ENCODE measurements at regions not wholly inside any gene's neighbourhood (a gene's known extent, or its start where the extent isn't known, plus 50 kb on each side); places are given as distances from the start of the nearest gene placed in this dataset.

DNA sequence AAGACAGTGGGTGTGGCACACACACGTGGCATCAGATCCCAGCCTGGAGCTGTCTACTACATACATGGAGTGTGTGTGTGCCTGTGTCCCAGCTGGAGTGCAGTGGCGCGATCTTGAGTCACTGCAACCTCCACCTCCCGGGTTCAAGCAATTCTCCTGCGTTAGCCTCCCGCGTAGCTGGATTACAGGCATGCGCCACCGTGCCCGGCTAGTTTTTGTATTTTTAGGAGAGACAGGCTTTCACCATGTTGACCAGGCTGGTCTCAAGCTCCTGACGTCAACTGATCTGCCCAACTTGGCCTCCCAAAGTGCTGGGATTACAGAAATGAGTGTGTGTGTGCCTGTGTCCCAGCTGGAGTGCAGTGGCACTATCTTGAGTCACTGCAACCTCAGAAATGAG, 108.8 kb downstream of the IL12A start:
- TF ChIP-seq BACH2 (CRISPR knock-in tag; IDR thresholded peaks at IDR 0.05; ENCODE audit: borderline replicate concordance) (no peak), ZNF70 (CRISPR knock-in tag; IDR thresholded peaks at IDR 0.05) (no peak), ISL1 (CRISPR knock-in tag; IDR thresholded peaks at IDR 0.05) (no peak), TCF4 (CRISPR knock-in tag; IDR thresholded peaks at IDR 0.05; ENCODE audit: borderline replicate concordance) (no peak), GLIS3 (CRISPR knock-in tag; IDR thresholded peaks at IDR 0.05) (no peak), CSDC2 (CRISPR knock-in tag; IDR thresholded peaks at IDR 0.05) (no peak), OSR1 (CRISPR knock-in tag; IDR thresholded peaks at IDR 0.05) (no peak)
- TF ChIP-seq, protein P1, sequence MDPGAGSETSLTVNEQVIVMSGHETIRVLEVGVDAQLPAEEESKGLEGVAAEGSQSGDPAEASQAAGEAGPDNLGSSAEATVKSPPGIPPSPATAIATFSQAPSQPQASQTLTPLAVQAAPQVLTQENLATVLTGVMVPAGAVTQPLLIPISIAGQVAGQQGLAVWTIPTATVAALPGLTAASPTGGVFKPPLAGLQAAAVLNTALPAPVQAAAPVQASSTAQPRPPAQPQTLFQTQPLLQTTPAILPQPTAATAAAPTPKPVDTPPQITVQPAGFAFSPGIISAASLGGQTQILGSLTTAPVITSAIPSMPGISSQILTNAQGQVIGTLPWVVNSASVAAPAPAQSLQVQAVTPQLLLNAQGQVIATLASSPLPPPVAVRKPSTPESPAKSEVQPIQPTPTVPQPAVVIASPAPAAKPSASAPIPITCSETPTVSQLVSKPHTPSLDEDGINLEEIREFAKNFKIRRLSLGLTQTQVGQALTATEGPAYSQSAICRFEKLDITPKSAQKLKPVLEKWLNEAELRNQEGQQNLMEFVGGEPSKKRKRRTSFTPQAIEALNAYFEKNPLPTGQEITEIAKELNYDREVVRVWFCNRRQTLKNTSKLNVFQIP (CRISPR knock-in tag; IDR thresholded peaks at IDR 0.05; ENCODE audit: borderline replicate concordance, low read depth): no peak
- TF ChIP-seq, protein P2, sequence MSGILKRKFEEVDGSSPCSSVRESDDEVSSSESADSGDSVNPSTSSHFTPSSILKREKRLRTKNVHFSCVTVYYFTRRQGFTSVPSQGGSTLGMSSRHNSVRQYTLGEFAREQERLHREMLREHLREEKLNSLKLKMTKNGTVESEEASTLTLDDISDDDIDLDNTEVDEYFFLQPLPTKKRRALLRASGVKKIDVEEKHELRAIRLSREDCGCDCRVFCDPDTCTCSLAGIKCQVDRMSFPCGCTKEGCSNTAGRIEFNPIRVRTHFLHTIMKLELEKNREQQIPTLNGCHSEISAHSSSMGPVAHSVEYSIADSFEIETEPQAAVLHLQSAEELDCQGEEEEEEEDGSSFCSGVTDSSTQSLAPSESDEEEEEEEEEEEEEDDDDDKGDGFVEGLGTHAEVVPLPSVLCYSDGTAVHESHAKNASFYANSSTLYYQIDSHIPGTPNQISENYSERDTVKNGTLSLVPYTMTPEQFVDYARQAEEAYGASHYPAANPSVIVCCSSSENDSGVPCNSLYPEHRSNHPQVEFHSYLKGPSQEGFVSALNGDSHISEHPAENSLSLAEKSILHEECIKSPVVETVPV (CRISPR knock-in tag; IDR thresholded peaks at IDR 0.05): no peak
- TF ChIP-seq, protein P3, sequence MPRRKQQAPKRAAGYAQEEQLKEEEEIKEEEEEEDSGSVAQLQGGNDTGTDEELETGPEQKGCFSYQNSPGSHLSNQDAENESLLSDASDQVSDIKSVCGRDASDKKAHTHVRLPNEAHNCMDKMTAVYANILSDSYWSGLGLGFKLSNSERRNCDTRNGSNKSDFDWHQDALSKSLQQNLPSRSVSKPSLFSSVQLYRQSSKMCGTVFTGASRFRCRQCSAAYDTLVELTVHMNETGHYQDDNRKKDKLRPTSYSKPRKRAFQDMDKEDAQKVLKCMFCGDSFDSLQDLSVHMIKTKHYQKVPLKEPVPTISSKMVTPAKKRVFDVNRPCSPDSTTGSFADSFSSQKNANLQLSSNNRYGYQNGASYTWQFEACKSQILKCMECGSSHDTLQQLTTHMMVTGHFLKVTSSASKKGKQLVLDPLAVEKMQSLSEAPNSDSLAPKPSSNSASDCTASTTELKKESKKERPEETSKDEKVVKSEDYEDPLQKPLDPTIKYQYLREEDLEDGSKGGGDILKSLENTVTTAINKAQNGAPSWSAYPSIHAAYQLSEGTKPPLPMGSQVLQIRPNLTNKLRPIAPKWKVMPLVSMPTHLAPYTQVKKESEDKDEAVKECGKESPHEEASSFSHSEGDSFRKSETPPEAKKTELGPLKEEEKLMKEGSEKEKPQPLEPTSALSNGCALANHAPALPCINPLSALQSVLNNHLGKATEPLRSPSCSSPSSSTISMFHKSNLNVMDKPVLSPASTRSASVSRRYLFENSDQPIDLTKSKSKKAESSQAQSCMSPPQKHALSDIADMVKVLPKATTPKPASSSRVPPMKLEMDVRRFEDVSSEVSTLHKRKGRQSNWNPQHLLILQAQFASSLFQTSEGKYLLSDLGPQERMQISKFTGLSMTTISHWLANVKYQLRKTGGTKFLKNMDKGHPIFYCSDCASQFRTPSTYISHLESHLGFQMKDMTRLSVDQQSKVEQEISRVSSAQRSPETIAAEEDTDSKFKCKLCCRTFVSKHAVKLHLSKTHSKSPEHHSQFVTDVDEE (CRISPR knock-in tag; IDR thresholded peaks at IDR 0.05): no peak
- TF ChIP-seq, protein P4, sequence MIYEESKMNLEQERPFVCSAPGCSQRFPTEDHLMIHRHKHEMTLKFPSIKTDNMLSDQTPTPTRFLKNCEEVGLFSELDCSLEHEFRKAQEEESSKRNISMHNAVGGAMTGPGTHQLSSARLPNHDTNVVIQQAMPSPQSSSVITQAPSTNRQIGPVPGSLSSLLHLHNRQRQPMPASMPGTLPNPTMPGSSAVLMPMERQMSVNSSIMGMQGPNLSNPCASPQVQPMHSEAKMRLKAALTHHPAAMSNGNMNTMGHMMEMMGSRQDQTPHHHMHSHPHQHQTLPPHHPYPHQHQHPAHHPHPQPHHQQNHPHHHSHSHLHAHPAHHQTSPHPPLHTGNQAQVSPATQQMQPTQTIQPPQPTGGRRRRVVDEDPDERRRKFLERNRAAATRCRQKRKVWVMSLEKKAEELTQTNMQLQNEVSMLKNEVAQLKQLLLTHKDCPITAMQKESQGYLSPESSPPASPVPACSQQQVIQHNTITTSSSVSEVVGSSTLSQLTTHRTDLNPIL (CRISPR knock-in tag; IDR thresholded peaks at IDR 0.05; ENCODE audit: low read depth): no peak
- TF ChIP-seq, protein P5, sequence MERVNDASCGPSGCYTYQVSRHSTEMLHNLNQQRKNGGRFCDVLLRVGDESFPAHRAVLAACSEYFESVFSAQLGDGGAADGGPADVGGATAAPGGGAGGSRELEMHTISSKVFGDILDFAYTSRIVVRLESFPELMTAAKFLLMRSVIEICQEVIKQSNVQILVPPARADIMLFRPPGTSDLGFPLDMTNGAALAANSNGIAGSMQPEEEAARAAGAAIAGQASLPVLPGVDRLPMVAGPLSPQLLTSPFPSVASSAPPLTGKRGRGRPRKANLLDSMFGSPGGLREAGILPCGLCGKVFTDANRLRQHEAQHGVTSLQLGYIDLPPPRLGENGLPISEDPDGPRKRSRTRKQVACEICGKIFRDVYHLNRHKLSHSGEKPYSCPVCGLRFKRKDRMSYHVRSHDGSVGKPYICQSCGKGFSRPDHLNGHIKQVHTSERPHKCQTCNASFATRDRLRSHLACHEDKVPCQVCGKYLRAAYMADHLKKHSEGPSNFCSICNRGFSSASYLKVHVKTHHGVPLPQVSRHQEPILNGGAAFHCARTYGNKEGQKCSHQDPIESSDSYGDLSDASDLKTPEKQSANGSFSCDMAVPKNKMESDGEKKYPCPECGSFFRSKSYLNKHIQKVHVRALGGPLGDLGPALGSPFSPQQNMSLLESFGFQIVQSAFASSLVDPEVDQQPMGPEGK (CRISPR knock-in tag; IDR thresholded peaks at IDR 0.05; ENCODE audit: borderline replicate concordance): no peak
- ATAC-seq: no peak

DNA sequence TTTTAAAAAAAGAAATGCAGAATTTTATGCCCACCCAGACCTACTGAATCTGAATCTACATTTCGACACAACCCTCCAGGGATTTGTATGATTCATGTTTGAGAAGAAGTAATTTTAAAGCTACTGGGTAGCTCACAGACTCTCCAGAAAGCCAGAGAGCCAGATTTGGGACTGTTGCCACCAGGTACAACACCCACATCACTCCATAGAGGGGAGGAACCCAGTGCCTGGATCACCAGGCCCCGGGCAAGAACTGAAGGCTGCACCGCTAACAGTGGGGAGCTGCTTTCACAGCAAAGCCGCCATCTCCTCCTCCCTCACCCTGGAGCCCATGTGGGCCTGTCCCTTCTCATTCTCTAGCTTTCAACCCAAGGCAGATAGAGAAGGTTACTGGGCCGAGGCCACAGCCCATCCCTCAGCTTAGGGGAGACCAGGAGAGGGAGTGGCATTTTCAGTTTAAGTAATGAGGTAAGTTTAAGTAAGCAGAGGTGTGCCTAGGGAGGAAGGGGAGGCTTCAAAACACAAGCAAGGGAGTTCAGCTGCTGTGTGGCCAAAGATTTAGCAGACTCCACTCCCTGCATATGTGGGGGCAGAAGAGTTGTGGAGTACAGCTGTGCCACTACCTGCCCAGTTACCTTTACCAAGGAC, 109.8 kb downstream of the IL12A start:
- TF ChIP-seq CSDC2 (CRISPR knock-in tag; IDR thresholded peaks at IDR 0.05): no peak
- TF ChIP-seq, protein P5 (CRISPR knock-in tag; IDR thresholded peaks at IDR 0.05; ENCODE audit: borderline replicate concordance): no peak
- TF ChIP-seq, protein P1 (CRISPR knock-in tag; IDR thresholded peaks at IDR 0.05; ENCODE audit: borderline replicate concordance, low read depth): no peak
- ATAC-seq: no peak

DNA sequence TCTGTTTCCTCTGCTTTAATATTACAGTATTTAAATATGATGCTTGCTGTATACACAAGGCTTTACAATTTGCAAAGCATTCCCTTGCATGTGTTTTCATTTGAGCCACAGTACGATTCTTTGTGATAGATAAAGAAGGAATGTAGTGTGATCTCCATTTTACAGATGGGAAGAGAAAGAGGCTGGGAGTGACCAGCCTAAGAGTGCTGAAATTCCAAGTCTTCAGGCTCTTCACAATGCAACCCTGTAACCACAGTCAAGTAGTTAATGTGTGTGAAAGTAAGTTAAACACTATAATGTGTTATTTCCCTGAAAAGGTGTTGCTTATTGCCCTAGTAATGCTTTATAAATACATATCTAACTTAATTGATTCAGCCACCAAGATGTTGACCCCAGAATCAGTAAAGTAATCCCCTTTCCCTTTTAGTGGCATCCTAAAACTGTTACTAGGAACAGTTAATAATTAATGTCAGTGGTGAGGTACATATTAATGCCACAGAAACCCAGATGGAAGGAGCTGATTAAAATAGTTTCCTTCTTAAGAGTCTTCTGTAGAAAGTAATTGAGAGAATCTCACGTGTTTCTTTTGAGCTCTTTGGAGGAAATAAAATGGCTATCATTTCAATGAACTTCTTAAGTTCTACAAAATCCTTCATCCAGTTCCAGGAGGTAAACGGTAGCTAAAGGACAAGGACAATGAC, 110.4 kb downstream of the IL12A start:
- 0 out of 3 replicates have a peak, but pooled peaks have one; percentile 27 for ATAC-seq
- TF ChIP-seq ISL1 (CRISPR knock-in tag; IDR thresholded peaks at IDR 0.05) (no peak), PPARA (CRISPR knock-in tag; IDR thresholded peaks at IDR 0.05; ENCODE audit: borderline replicate concordance) (no peak), ZNF70 (CRISPR knock-in tag; IDR thresholded peaks at IDR 0.05) (no peak), ZNF565 (CRISPR knock-in tag; conservative IDR thresholded peaks at IDR 0.05; ENCODE audit: low read depth) (no peak)

Measured in SK-N-SH treated with all-trans-retinoic acid at 6 μM for 48 hours (cell line).